GM18868 (cell line): ENCODE measurements at regions not wholly inside any gene's neighbourhood (a gene's known extent, or its start where the extent isn't known, plus 50 kb on each side); places are given as distances from the start of the nearest gene placed in this dataset.
"Not testable (repeated sequence)": the region's sequence is repeated elsewhere in the genome, so short reads cannot be mapped to it uniquely, and the experiment has no call there.

Experiments used
- ATAC-seq: cut with Tn5 transposase; IDR thresholded peaks from one replicate; pipeline ENCODE4 v1.9.1; 2021; ENCODE audit warnings: mild to moderate bottlenecking, moderate library complexity; ENCODE audit not compliant: unreplicated experiment

DNA sequence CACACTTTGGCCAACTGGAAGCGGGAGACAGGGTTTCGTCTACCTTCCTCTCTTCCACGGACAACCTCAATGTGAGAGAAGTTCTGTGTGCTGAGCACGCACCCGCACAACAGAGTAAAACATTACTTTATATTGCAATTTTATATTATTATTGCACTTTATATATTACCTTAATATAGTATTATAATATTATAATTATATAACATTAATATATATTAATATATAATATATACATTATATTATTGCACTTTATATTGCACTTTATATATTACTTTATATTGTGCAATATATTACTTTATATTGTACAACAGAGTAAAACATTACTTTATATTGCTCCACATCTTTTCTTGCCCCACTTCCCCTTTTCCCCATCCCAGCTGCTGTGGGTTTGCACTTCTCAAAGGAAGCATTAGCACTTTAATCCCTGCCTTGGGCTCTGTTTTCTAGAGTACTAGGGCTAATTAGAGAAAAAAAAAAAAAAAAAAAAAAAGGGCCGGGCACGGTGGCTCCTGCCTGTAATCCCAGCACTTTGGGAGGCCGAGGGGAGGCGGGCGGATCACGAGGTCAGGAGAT lies 76.4 kb upstream of the SLC4A7 start:
- ATAC-seq: no peak

DNA sequence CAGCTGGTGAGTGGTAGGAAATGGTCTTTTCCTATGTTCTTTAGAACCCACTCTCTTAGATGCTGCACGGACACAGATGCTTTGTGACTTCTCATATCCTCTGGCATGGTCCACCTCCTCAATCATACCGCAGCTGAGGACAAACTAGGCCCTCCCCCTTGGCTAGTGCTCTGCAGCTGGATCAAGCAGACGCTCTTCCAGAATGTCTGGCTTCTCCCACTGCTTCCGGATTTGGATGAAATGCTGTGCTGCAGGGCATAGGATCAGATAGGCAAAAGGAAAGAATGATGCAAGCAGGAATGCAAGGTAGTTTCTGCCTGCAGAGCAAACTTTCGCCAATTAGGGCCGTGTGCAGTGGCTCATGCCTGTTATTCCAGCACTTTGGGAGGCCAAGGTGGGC lies 75.7 kb upstream of the SLC4A7 start:
- no peak for ATAC-seq

GRCh38 chr3:27559381-27559780 lies 75.2 kb upstream of the SLC4A7 start:
- ATAC-seq: no peak

- ATAC-seq: no peak
Measured at GRCh38 chr3:27557411-27557810, 73.2 kb upstream of the SLC4A7 start.

DNA sequence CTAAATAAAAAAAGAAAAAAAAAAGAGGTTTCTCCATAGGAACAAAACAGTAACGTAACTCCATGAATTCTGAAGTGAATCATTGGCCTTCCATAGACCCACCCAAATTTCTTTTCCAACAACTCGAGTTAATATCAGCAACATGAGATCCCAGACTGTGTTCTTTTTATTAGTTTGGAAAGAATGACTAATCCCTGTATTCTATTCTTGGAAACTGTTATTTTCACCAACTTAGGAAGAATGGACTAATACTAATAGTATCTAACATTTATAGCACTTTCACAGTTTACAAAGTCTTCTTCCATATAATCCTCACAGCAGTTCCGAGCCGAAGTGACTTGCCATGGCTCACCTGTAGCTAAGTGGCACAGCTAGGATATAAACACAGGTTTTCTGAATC lies 72.7 kb upstream of the SLC4A7 start:
- no peak for ATAC-seq

DNA sequence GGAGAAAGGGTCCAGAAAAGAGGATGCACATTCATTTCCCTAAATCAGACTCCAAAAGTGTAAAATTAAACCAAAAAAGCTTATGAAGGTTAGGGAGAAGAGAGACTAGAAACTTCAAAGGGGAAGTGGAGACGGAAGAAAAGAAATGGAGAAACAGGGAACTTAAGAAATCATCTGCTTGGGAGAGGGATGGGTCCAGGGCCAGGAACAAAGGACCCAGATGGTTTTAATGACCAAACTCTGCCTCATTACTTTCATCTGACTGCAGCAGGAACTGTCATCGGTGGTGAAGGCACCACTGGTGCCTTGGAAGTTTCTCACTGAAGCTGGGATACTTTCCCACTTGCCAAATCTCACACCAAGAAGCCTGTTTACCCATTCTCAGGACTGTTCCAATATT lies 70.5 kb upstream of the SLC4A7 start:
- no peak for ATAC-seq

GRCh38 chr3:27553886-27554540 lies 69.8 kb upstream of the SLC4A7 start:
- no peak for ATAC-seq

DNA sequence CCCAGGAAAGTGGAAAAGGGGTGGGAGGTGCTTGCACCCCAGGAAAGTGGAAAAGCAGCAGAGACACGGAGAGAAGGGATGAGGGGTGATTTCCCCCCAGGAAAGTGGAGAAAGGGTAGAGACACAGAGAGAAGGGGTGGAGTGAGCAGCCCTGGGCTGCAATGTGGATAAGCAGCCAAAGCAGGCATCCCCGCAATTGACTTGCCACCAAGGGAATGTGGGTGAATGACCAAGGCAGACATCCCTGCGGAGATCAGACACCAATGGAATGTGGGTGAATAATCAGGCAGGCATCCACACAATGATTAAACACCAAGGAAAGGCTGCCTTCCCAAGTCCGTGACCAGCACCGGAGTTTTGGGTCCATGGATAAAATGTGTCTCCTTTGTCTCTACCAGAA lies 68.5 kb upstream of the SLC4A7 start:
- ATAC-seq: not testable (repeated sequence)

DNA sequence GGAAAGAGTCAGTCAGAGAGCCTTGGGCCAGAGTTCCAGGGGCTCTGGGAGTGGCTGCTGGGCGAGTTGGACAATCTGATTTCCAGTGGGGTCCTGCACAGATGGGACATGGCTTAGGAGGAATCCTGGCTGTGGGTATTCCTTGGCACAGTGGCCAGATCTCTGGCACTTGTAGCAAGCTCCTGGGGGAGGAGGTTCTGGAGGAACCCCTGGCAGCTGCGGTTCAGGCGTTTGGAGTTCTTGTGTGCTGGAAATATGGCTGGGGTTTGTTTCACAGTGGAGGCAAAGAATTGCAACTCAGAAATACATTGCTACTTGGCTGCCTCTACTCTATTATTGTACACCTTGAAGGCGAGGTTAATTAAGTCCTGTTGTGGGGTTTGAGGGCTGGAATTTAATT lies 67.2 kb upstream of the SLC4A7 start:
- not testable (repeated sequence) for ATAC-seq

- ATAC-seq: no peak
Measured at GRCh38 chr3:27545061-27545460, 60.9 kb upstream of the SLC4A7 start.

GRCh38 chr3:27544372-27544865 lies 60.2 kb upstream of the SLC4A7 start:
- no peak for ATAC-seq

- no peak for ATAC-seq
Measured at GRCh38 chr3:27542476-27542875, 58.3 kb upstream of the SLC4A7 start.

- ATAC-seq: no peak
Measured at GRCh38 chr3:27540231-27540630, 56.0 kb upstream of the SLC4A7 start.

DNA sequence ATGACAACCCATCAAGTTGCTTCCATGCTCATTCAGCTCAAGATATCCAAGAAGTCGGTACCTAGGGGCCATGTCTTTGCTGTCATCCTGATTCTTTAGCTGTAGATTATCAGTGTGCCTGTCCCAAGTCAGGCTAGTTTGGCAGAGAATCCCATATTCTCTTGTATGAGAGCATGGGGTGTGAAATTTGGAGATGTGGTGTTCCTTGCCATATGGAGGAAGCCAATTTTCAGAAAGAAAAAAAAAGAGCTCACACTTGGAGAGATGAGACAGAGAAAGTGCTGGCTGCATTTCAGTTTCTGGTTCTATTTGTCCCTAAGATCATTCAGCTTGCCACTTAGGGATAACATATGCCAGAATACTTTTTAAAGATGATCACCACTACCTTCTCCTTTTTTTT lies 52.3 kb upstream of the SLC4A7 start:
- ATAC-seq: no peak

DNA sequence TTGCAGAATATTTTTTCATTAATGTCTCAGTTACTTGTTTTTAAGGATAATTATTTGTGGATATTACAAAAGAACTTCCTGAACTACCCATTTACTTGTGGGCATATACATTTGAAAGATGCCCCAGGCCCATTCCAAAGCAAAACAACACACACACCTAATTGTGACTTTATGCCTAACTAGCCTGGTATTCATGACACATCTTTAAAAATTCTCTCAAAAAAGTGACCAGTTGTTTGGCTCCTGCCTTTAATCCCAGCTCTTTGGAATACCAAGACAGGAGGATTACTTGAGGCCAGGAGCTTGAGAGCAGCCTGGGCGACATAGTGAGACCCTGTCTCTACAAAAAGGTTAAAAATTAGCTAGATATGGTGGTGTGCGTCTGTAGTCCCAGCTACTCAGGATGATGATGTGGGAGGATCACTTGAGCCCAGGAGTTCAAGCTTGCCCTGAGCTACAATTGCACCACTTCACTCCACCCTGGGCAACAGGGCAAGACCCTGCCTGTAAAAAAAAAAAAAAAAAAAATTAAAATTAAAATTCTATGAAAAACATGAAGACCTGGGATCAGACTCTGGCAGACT lies 51.7 kb upstream of the SLC4A7 start:
- no peak for ATAC-seq

GRCh38 chr3:27533718-27534573 lies 49.8 kb upstream of the SLC4A7 start:
- ATAC-seq: peak; percentile 69
